SK-N-SH (cell line): ENCODE measurements at regions not wholly inside any gene's neighbourhood (a gene's known extent, or its start where the extent isn't known, plus 50 kb on each side); places are given as distances from the start of the nearest gene placed in this dataset.
"Not testable (repeated sequence)": the region's sequence is repeated elsewhere in the genome, so short reads cannot be mapped to it uniquely, and the experiment has no call there.

Experiments used
- CTCF ChIP-seq: fragments of 200-600 bp; sonication (generic); IDR thresholded peaks from 2 replicates; pipeline ENCODE4 v1.6.1; 2017; ENCODE audit warnings: antibody characterized with exemption, mild to moderate bottlenecking, moderate library complexity
- NRF1 ChIP-seq: IDR thresholded peaks from 2 replicates; pipeline ENCODE4 v1.6.1; 2012; ENCODE audit warnings: low read depth, mild to moderate bottlenecking, low read length
- POLR2AphosphoS5 ChIP-seq: IDR thresholded peaks from 2 replicates; pipeline ENCODE4 v1.6.1; 2012; ENCODE audit warnings: low read depth, low read length
- REST ChIP-seq: IDR thresholded peaks from 2 replicates; pipeline ENCODE4 v1.6.1; 2012; ENCODE audit warnings: mild to moderate bottlenecking, low read depth, low read length, moderate library complexity
- RFX5 ChIP-seq: IDR thresholded peaks from 2 replicates; pipeline ENCODE4 v1.6.1; 2012; ENCODE audit warnings: mild to moderate bottlenecking, improper control_type of control experiment, low read length
- TEAD4 ChIP-seq: IDR thresholded peaks from 2 replicates; pipeline ENCODE4 v1.4.0; 2012; ENCODE audit warnings: mild to moderate bottlenecking, borderline replicate concordance; ENCODE audit not compliant: insufficient read depth
- USF1 ChIP-seq: IDR thresholded peaks from 2 replicates; pipeline ENCODE4 v1.4.0; 2012; ENCODE audit warnings: low read depth, borderline replicate concordance
- USF2 ChIP-seq: fragments of 150-350 bp; IDR thresholded peaks from 2 replicates; pipeline ENCODE4 v1.6.1; 2017; ENCODE audit warnings: antibody characterized with exemption, low read length, low read depth, borderline replicate concordance

- TF ChIP-seq REST, CTCF, POLR2AphosphoS5, RFX5, USF2, NRF1: not testable (repeated sequence)
- TF ChIP-seq TEAD4 (0 out of 2 replicates have a peak, but pooled peaks have one; percentile 52), USF1 (peak; percentile 68)
Measured at GRCh38 chr4:131774382-131774781, 1374.7 kb upstream of the PCDH10 start.
